CD14-positive monocyte (primary cell): ENCODE measurements at regions not wholly inside any gene's neighbourhood (a gene's known extent, or its start where the extent isn't known, plus 50 kb on each side); places are given as distances from the start of the nearest gene placed in this dataset.
A peak's percentile ranks its signal among the peaks of the same experiment; 100 is the strongest.

Experiments
- DNase-seq, 3 donors: peaks; one replicate each; pipeline ENCODE4 v3.0.0-alpha.2; 2011 to 2022
- H2AFZ ChIP-seq: 2 replicates; pipeline ENCODE4 v1.6.0; 2012; ENCODE audit warnings: mild to moderate bottlenecking, low read depth, low read length, inconsistent platforms; ENCODE audit not compliant: insufficient read depth, poor library complexity, severe bottlenecking
- H3K27ac ChIP-seq, 2 donors: 1 replicate in 1 of 2; 2 replicates in 1 of 2; pipeline ENCODE4 v1.5.1; 2012 to 2013; ENCODE audit warnings: low read length in 2 of 2, control low read depth in 1 of 2, inconsistent platforms in 1 of 2, low read depth in 1 of 2, mild to moderate bottlenecking in 1 of 2
- H3K27me3 ChIP-seq, 2 donors: one replicate each; pipeline versions ENCODE4 v1.6.0 to v1.6.1; 2011 to 2013; ENCODE audit warnings: low read length in 2 of 2; ENCODE audit not compliant: control insufficient read depth in 2 of 2, insufficient read depth in 2 of 2
- H3K36me3 ChIP-seq, 2 donors: replicated peaks in 1 of 2; 1 replicate in 1 of 2; 2 replicates in 1 of 2; pipeline versions ENCODE4 v1.5.1 to v1.6.1; 2012 to 2013; ENCODE audit warnings: low read length in 2 of 2, control low read depth in 1 of 2, inconsistent platforms in 1 of 2, mild to moderate bottlenecking in 1 of 2; ENCODE audit not compliant: insufficient read depth in 2 of 2, control insufficient read depth in 1 of 2
- H3K4me1 ChIP-seq, 2 donors: 1 replicate in 1 of 2; 2 replicates in 1 of 2; pipeline versions ENCODE4 v1.5.1 to v1.6.1; 2012 to 2013; ENCODE audit warnings: low read length in 2 of 2, control low read depth in 1 of 2, inconsistent platforms in 1 of 2, mild to moderate bottlenecking in 1 of 2, moderate library complexity in 1 of 2; ENCODE audit not compliant: insufficient read depth in 2 of 2, control insufficient read depth in 1 of 2
- H3K4me2 ChIP-seq: replicated peaks from 2 replicates; pipeline ENCODE3; 2012; ENCODE audit warnings: low read length, moderate library complexity, mild to moderate bottlenecking; ENCODE audit not compliant: poor library complexity, severe bottlenecking; ENCODE audit errors: extremely low read depth
- H3K4me3 ChIP-seq, 3 experiments: fragments of 200-600 bp in 1 of 3; sonication (generic) in 1 of 3; replicated peaks in 1 of 3; 1 replicate in 2 of 3; 2 replicates in 1 of 3; pipeline ENCODE4 v1.5.1; 2011 to 2013; ENCODE audit warnings: low read length in 3 of 3, mild to moderate bottlenecking in 3 of 3, control low read depth in 2 of 3, low read depth in 2 of 3, inconsistent platforms in 1 of 3, moderate library complexity in 1 of 3
- H3K79me2 ChIP-seq: 2 replicates; pipeline ENCODE4 v1.6.0; 2012; ENCODE audit warnings: mild to moderate bottlenecking, control low read depth, inconsistent platforms, low read length, moderate library complexity; ENCODE audit not compliant: insufficient read depth
- H3K9ac ChIP-seq: 2 replicates; pipeline ENCODE4 v1.6.0; 2017; ENCODE audit warnings: low read length, mild to moderate bottlenecking; ENCODE audit not compliant: insufficient read depth, poor library complexity, severe bottlenecking
- H3K9me3 ChIP-seq, 2 donors: replicated peaks in 1 of 2; 1 replicate in 1 of 2; 2 replicates in 1 of 2; pipeline versions ENCODE4 v1.5.1 to v1.6.1; 2012 to 2013; ENCODE audit warnings: low read length in 2 of 2, control low read depth in 1 of 2; ENCODE audit not compliant: control insufficient read depth in 1 of 2, insufficient read depth in 1 of 2
- H4K20me1 ChIP-seq: 2 replicates; pipeline ENCODE4 v1.6.0; 2012; ENCODE audit warnings: mild to moderate bottlenecking, low read length, control low read depth, moderate library complexity; ENCODE audit not compliant: insufficient read depth
- H3K27ac Mint-ChIP-seq, 7 donors: one replicate each; pipeline ENCODE4 v1.8.0; 2020; ENCODE audit warnings: mild to moderate bottlenecking in 7 of 7, mixed read lengths in 7 of 7, moderate library complexity in 6 of 7, inconsistent platforms in 2 of 7
- H3K27me3 Mint-ChIP-seq, 3 donors: one replicate each; pipeline ENCODE4 v1.8.0; 2021 to 2022; ENCODE audit warnings: low read depth in 3 of 3, mild to moderate bottlenecking in 3 of 3, mixed read lengths in 3 of 3, moderate library complexity in 3 of 3, inconsistent platforms in 1 of 3
- H3K36me3 Mint-ChIP-seq, 2 donors: one replicate each; pipeline ENCODE4 v1.8.0; 2020; ENCODE audit warnings: mixed read lengths in 2 of 2, inconsistent platforms in 1 of 2, mild to moderate bottlenecking in 1 of 2
- H3K4me1 Mint-ChIP-seq: one replicate; pipeline ENCODE4 v1.8.0; 2020; ENCODE audit warnings: mild to moderate bottlenecking, mixed read lengths
- H3K4me3 Mint-ChIP-seq, 2 donors: one replicate each; pipeline ENCODE4 v1.8.0; 2020; ENCODE audit warnings: mild to moderate bottlenecking in 2 of 2, mixed read lengths in 2 of 2, moderate library complexity in 1 of 2
- H3K9me3 Mint-ChIP-seq, 7 donors: one replicate each; pipeline ENCODE4 v1.8.0; 2020 to 2022; ENCODE audit warnings: mixed read lengths in 7 of 7, mild to moderate bottlenecking in 6 of 7, moderate library complexity in 6 of 7, inconsistent platforms in 2 of 7
- CTCF ChIP-seq: fragments of 200-600 bp; IDR thresholded peaks from one replicate; pipeline ENCODE4 v1.8.0; 2022; ENCODE audit warnings: antibody characterized with exemption, mild to moderate bottlenecking
- WGBS: methylation state at CpG from one replicate; pipeline ENCODE4 v1.1.5; 2013; ENCODE audit warnings: missing lambda C conversion rate; ENCODE audit not compliant: insufficient coverage; 5-methylcytosine and 5-hydroxymethylcytosine counted together
- intact Hi-C, 2 donors: fragments of 100-400 bp; cut with micrococcal nuclease; formaldehyde crosslinking; loops; one replicate each; pipeline versions ENCODE4 v1.15.0 to v1.15.1; 2023

- H2AFZ ChIP-seq = no peak overlapping the region
- WGBS = 71% methylated on average over 1 of the region's 2 CpGs
- H3K9me3 ChIP-seq = no peaks in the 10 kb centered on the region
- Mint-ChIP-seq H3K4me1 (peaks cover 7% of the 10 kb centered on the region), H3K9me3 (peaks cover 0 to 8% (median 4%) of the 10 kb centered on the region in 7 donors), H3K4me3 (no peak overlapping the region), H3K36me3 (no peaks in the 10 kb centered on the region), H3K27me3 (peaks cover 0 to 3% (median 0%) of the 10 kb centered on the region in 3 donors), H3K27ac (peak overlapping the region in 2 of 7 donors; percentile 19 to 45)
- no peaks in the 10 kb centered on the region for H3K79me2 ChIP-seq
- H3K27me3 ChIP-seq = no peaks in the 10 kb centered on the region
- H3K27ac ChIP-seq = no peak overlapping the region
- H3K36me3 ChIP-seq = no peaks in the 10 kb centered on the region
- TF ChIP-seq CTCF = no peak
- DNase-seq = peak in 1 of 3 donors; percentile 46
- H4K20me1 ChIP-seq = no peaks in the 10 kb centered on the region
- H3K4me2 ChIP-seq = no peak overlapping the region
- H3K4me3 ChIP-seq = no peak overlapping the region
- intact Hi-C loops = no loop called here
- no peak overlapping the region for H3K9ac ChIP-seq
- peaks cover 0 to 5% of the 10 kb centered on the region in 2 donors for H3K4me1 ChIP-seq
These were observed 64.2 kb upstream of the COX10 start for GRCh38 chr17:14004927-14005620.

- peaks cover 0 to 3% (median 0%) of the 10 kb centered on the region in 3 donors for H3K27me3 Mint-ChIP-seq
- peaks cover 0 to 5% (median 0%) of the 10 kb centered on the region in 7 donors for H3K9me3 Mint-ChIP-seq
- Histone ChIP-seq H3K9me3 (no peaks in the 10 kb centered on the region), H3K27ac (no peak overlapping the region), H2AFZ (no peak overlapping the region), H3K36me3 (no peaks in the 10 kb centered on the region), H3K27me3 (no peaks in the 10 kb centered on the region), H3K4me2 (no peak overlapping the region), H3K4me1 (peaks cover 0 to 5% of the 10 kb centered on the region in 2 donors), H3K79me2 (no peaks in the 10 kb centered on the region), H3K9ac (no peak overlapping the region), H4K20me1 (no peaks in the 10 kb centered on the region), H3K4me3 (no peak overlapping the region)
- H3K4me1 Mint-ChIP-seq = peaks cover 7% of the 10 kb centered on the region
- intact Hi-C loops = no loop called here
- TF ChIP-seq CTCF = no peak
- no peaks in the 10 kb centered on the region for H3K36me3 Mint-ChIP-seq
- H3K27ac Mint-ChIP-seq = no peak overlapping the region
- 100% methylated on average over 1 of the region's 1 CpG for WGBS
- DNase-seq = peak in 1 of 3 donors; percentile 6
- no peak overlapping the region for H3K4me3 Mint-ChIP-seq
These were observed 62.9 kb upstream of the COX10 start for GRCh38 chr17:14006249-14006942.
